ENCODE measurements at regions not wholly inside any gene's neighbourhood (a gene's known extent, or its start where the extent isn't known, plus 50 kb on each side); places are given as distances from the start of the nearest gene placed in this dataset.

GRCh38 chr9:12880406-12881015, 105.7 kb downstream of the LURAP1L start:
- TF ChIP-seq POLR2A (IDR thresholded peaks at IDR 0.05), result no peak
- TF ChIP-seq, protein P1, sequence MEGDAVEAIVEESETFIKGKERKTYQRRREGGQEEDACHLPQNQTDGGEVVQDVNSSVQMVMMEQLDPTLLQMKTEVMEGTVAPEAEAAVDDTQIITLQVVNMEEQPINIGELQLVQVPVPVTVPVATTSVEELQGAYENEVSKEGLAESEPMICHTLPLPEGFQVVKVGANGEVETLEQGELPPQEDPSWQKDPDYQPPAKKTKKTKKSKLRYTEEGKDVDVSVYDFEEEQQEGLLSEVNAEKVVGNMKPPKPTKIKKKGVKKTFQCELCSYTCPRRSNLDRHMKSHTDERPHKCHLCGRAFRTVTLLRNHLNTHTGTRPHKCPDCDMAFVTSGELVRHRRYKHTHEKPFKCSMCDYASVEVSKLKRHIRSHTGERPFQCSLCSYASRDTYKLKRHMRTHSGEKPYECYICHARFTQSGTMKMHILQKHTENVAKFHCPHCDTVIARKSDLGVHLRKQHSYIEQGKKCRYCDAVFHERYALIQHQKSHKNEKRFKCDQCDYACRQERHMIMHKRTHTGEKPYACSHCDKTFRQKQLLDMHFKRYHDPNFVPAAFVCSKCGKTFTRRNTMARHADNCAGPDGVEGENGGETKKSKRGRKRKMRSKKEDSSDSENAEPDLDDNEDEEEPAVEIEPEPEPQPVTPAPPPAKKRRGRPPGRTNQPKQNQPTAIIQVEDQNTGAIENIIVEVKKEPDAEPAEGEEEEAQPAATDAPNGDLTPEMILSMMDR (IDR thresholded peaks at IDR 0.05), result no peak

All from upper lobe of left lung (tissue), 4 donors.